Muscle of leg (tissue), 3 donors: ENCODE measurements at regions not wholly inside any gene's neighbourhood (a gene's known extent, or its start where the extent isn't known, plus 50 kb on each side); places are given as distances from the start of the nearest gene placed in this dataset.
"Not testable (repeated sequence)": the region's sequence is repeated elsewhere in the genome, so short reads cannot be mapped to it uniquely, and the experiment has no call there.

ENCODE experiments used
- DNase-seq: peaks from one replicate; pipeline ENCODE4 v3.0.0; 2013
- H3K27ac ChIP-seq: one replicate; pipeline ENCODE4 v1.5.1; 2013; ENCODE audit warnings: mild to moderate bottlenecking, low read length, control low read depth
- H3K27me3 ChIP-seq: one replicate; pipeline ENCODE4 v1.6.1; 2013; ENCODE audit warnings: low read length; ENCODE audit not compliant: control insufficient read depth, insufficient read depth
- H3K36me3 ChIP-seq: one replicate; pipeline ENCODE4 v1.6.1; 2013; ENCODE audit warnings: low read length; ENCODE audit not compliant: control insufficient read depth, insufficient read depth
- H3K4me1 ChIP-seq: one replicate; pipeline ENCODE4 v1.6.1; 2013; ENCODE audit warnings: low read length; ENCODE audit not compliant: control insufficient read depth, insufficient read depth
- H3K4me3 ChIP-seq: one replicate; pipeline ENCODE4 v1.5.1; 2013; ENCODE audit warnings: low read length, control low read depth
- H3K9me3 ChIP-seq: replicated peaks from 2 replicates; pipeline ENCODE4 v1.6.1; 2013; ENCODE audit warnings: low read depth, low read length; ENCODE audit not compliant: control insufficient read depth
- WGBS: methylation state at CpG from one replicate; pipeline ENCODE4 v1.1.5; 2013; ENCODE audit warnings: missing lambda C conversion rate; ENCODE audit not compliant: insufficient coverage; 5-methylcytosine and 5-hydroxymethylcytosine counted together

GRCh38 chr15:87686339-87686738, 570.2 kb downstream of the NTRK3 start:
- Histone ChIP-seq H3K4me1 (no peaks in the 10 kb centered on the region), H3K9me3 (no peaks in the 10 kb centered on the region), H3K36me3 (no peaks in the 10 kb centered on the region), H3K27me3 (peaks cover 2% of the 10 kb centered on the region), H3K4me3 (no peak overlapping the region), H3K27ac (no peak overlapping the region)
- no CpG with 5 or more reads among the region's 5 CpGs for WGBS
- no peak for DNase-seq

- Histone ChIP-seq H3K27me3 (peaks cover 2% of the 10 kb centered on the region), H3K9me3 (peaks cover 3% of the 10 kb centered on the region), H3K4me3 (no peak overlapping the region), H3K4me1 (no peaks in the 10 kb centered on the region), H3K27ac (no peak overlapping the region), H3K36me3 (no peaks in the 10 kb centered on the region)
- DNase-seq, result no peak
- WGBS, result no CpG with 5 or more reads among the region's 1 CpG
Observed at GRCh38 chr15:87682527-87682926, 574.0 kb downstream of the NTRK3 start.

GRCh38 chr15:87681104-87681503, 575.4 kb downstream of the NTRK3 start:
- no peak for DNase-seq
- Histone ChIP-seq H3K27ac (no peak overlapping the region), H3K27me3 (peaks cover 2% of the 10 kb centered on the region), H3K4me3 (no peak overlapping the region), H3K4me1 (no peaks in the 10 kb centered on the region), H3K36me3 (no peaks in the 10 kb centered on the region), H3K9me3 (peaks cover 6% of the 10 kb centered on the region)
- WGBS, result no CpG with 5 or more reads among the region's 1 CpG

GRCh38 chr15:87680208-87680607, 576.3 kb downstream of the NTRK3 start:
- Histone ChIP-seq H3K27me3 (peaks cover 2% of the 10 kb centered on the region), H3K4me1 (no peaks in the 10 kb centered on the region), H3K4me3 (no peak overlapping the region), H3K27ac (no peak overlapping the region), H3K36me3 (no peaks in the 10 kb centered on the region), H3K9me3 (peaks cover 6% of the 10 kb centered on the region)
- no peak for DNase-seq
- 67% methylated on average over 1 of the region's 1 CpG for WGBS

GRCh38 chr15:87675271-87675670, 581.3 kb downstream of the NTRK3 start:
- Histone ChIP-seq H3K27ac (no peak overlapping the region), H3K27me3 (no peaks in the 10 kb centered on the region), H3K9me3 (peaks cover 6% of the 10 kb centered on the region), H3K36me3 (no peaks in the 10 kb centered on the region), H3K4me1 (no peaks in the 10 kb centered on the region), H3K4me3 (no peak overlapping the region)
- no CpG with 5 or more reads among the region's 5 CpGs for WGBS
- no peak for DNase-seq

GRCh38 chr15:87672309-87673288, 583.9 kb downstream of the NTRK3 start:
- no peaks in the 10 kb centered on the region for H3K4me1 ChIP-seq
- 42% methylated on average over 4 of the region's 8 CpGs for WGBS
- no peaks in the 10 kb centered on the region for H3K36me3 ChIP-seq
- peaks cover 4% of the 10 kb centered on the region for H3K9me3 ChIP-seq
- no peak overlapping the region for H3K4me3 ChIP-seq
- no peaks in the 10 kb centered on the region for H3K27me3 ChIP-seq
- H3K27ac ChIP-seq, result no peak overlapping the region
- DNase-seq, result peak; percentile 35

GRCh38 chr15:87671289-87671688, 585.2 kb downstream of the NTRK3 start:
- Histone ChIP-seq H3K36me3 (no peaks in the 10 kb centered on the region), H3K9me3 (no peaks in the 10 kb centered on the region), H3K4me3 (no peak overlapping the region), H3K4me1 (no peaks in the 10 kb centered on the region), H3K27ac (no peak overlapping the region), H3K27me3 (no peaks in the 10 kb centered on the region)
- 58% methylated on average over 5 of the region's 5 CpGs for WGBS
- no peak for DNase-seq

GRCh38 chr15:87669846-87670245, 586.7 kb downstream of the NTRK3 start:
- no peak overlapping the region for H3K27ac ChIP-seq
- H3K9me3 ChIP-seq, result no peaks in the 10 kb centered on the region
- no peaks in the 10 kb centered on the region for H3K27me3 ChIP-seq
- no CpG with 5 or more reads among the region's 6 CpGs for WGBS
- no peaks in the 10 kb centered on the region for H3K36me3 ChIP-seq
- no peak for DNase-seq
- no peaks in the 10 kb centered on the region for H3K4me1 ChIP-seq
- H3K4me3 ChIP-seq, result no peak overlapping the region

GRCh38 chr15:87668768-87669564, 587.6 kb downstream of the NTRK3 start:
- not testable (repeated sequence) for H3K4me1 ChIP-seq, H3K27me3 ChIP-seq, DNase-seq, H3K27ac ChIP-seq, H3K4me3 ChIP-seq, H3K36me3 ChIP-seq, H3K9me3 ChIP-seq
- WGBS, result 100% methylated on average over 2 of the region's 8 CpGs

GRCh38 chr15:87667643-87668042, 588.9 kb downstream of the NTRK3 start:
- 100% methylated on average over 1 of the region's 3 CpGs for WGBS

More at GRCh38 chr15:87667643-87668042, 588.9 kb downstream of the NTRK3 start:
- H3K4me1 ChIP-seq, result no peaks in the 10 kb centered on the region
- H3K9me3 ChIP-seq, result no peaks in the 10 kb centered on the region
- H3K27me3 ChIP-seq, result no peaks in the 10 kb centered on the region
- no peak overlapping the region for H3K27ac ChIP-seq
- no peak for DNase-seq
- no peaks in the 10 kb centered on the region for H3K36me3 ChIP-seq
- no peak overlapping the region for H3K4me3 ChIP-seq
